ENCODE measurements at regions not wholly inside any gene's neighbourhood (a gene's known extent, or its start where the extent isn't known, plus 50 kb on each side); places are given as distances from the start of the nearest gene placed in this dataset.

DNA sequence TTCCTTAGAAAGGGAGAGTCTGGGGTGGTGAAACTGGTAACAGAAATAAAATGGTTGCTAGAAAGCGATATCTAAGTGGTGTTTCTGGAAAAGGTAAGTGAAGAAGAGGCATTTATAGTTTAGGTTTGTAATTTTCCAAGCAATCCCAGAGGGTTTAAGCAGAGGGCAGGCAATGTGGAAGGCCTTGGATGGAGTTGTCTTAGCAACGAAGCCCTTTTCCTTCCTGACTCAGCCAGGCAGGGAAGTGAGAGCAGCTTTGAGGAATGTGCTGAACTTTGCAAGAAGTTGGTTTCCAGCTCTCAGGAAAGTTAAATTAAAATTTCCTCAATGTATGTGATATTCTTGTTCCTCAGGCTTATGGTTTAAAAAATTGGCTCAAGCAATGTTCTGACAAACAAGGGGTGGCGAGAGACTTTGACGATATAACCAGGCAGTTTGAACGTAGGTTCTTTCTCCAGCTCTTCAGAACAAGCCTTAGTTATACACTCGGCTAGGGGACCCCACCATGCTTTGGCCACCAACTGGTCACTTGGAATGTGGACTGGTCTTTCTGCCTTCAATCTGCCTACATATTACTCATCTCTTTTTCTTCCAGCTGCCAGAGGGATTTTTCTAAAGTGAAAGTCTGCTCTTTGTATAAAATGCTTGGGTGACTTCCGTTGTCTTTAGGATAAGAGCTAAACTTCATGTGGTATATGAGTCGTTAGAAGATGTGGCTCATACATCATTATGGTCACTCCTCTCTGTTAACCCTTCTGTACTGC lies 66.9 kb upstream of the SLC25A13 start:
- TF ChIP-seq, protein P1, sequence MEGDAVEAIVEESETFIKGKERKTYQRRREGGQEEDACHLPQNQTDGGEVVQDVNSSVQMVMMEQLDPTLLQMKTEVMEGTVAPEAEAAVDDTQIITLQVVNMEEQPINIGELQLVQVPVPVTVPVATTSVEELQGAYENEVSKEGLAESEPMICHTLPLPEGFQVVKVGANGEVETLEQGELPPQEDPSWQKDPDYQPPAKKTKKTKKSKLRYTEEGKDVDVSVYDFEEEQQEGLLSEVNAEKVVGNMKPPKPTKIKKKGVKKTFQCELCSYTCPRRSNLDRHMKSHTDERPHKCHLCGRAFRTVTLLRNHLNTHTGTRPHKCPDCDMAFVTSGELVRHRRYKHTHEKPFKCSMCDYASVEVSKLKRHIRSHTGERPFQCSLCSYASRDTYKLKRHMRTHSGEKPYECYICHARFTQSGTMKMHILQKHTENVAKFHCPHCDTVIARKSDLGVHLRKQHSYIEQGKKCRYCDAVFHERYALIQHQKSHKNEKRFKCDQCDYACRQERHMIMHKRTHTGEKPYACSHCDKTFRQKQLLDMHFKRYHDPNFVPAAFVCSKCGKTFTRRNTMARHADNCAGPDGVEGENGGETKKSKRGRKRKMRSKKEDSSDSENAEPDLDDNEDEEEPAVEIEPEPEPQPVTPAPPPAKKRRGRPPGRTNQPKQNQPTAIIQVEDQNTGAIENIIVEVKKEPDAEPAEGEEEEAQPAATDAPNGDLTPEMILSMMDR (IDR thresholded peaks at IDR 0.05) = no peak
- intact Hi-C loops (cut with micrococcal nuclease) = loop anchor here (10.0 kb wide), 1 partner anchor 314 kb away; no protein-coding TSS in a partner anchor
- H3K4me3 Mint-ChIP-seq = no peak overlapping the region
- no peaks in the 10 kb centered on the region for H3K9me3 Mint-ChIP-seq
- H3K36me3 Mint-ChIP-seq (ENCODE audit: low read depth) = no peaks in the 10 kb centered on the region
- H3K27ac Mint-ChIP-seq = no peak overlapping the region
- DNase-seq = no peak
- H3K4me1 Mint-ChIP-seq = no peaks in the 10 kb centered on the region
- POLR2A ChIA-PET = no interaction called here
- peaks cover 1% of the 10 kb centered on the region for H3K27me3 Mint-ChIP-seq
- ATAC-seq (ENCODE audit: low read depth) = no peak
- CTCF ChIA-PET = no interaction called here

DNA sequence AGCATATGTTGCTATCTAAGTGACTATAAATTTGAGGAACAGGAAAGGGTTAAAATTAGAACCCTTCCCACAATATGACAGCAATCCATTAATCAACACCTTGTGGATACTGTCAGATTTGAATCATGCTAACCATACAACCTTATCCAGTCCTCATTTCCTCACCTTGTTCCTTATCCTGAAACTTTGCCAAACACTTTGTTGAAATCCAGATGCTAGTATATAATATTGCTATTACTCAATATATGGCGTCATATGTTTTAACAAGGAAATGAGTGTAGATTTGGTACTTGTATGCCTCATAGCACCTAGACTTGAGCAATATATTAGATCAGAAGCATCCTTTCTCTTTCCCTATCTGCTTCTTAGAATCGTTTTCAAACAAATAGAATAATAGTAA lies 66.3 kb upstream of the SLC25A13 start:
- no peaks in the 10 kb centered on the region for H3K36me3 Mint-ChIP-seq (ENCODE audit: low read depth)
- no peak for DNase-seq
- peaks cover 1% of the 10 kb centered on the region for H3K27me3 Mint-ChIP-seq
- no peak overlapping the region for H3K4me3 Mint-ChIP-seq
- no peak for ATAC-seq (ENCODE audit: low read depth)
- CTCF ChIA-PET = no interaction called here
- no peak overlapping the region for H3K27ac Mint-ChIP-seq
- TF ChIP-seq, protein P1 (IDR thresholded peaks at IDR 0.05) = no peak
- POLR2A ChIA-PET = no interaction called here
- intact Hi-C loops (cut with micrococcal nuclease) = loop anchor here (10.0 kb wide), 1 partner anchor 313 kb away; no protein-coding TSS in a partner anchor
- H3K9me3 Mint-ChIP-seq = no peaks in the 10 kb centered on the region
- no peaks in the 10 kb centered on the region for H3K4me1 Mint-ChIP-seq

- H3K4me1 Mint-ChIP-seq = no peaks in the 10 kb centered on the region
- H3K9me3 Mint-ChIP-seq = no peaks in the 10 kb centered on the region
- DNase-seq (no peak), ATAC-seq (ENCODE audit: low read depth) (no peak)
- intact Hi-C loops (cut with micrococcal nuclease) = loop anchor here (10.0 kb wide), 1 partner anchor 305 kb away; no protein-coding TSS in a partner anchor
- no peak overlapping the region for H3K27ac Mint-ChIP-seq
- TF ChIP-seq, protein P1 (IDR thresholded peaks at IDR 0.05) = no peak
- peaks cover 7% of the 10 kb centered on the region for H3K27me3 Mint-ChIP-seq
- ChIA-PET CTCF (no interaction called here), POLR2A (no interaction called here)
- no peaks in the 10 kb centered on the region for H3K36me3 Mint-ChIP-seq (ENCODE audit: low read depth)
- no peak overlapping the region for H3K4me3 Mint-ChIP-seq
Observed at GRCh38 chr7:96380111-96380512, 58.2 kb upstream of the SLC25A13 start.

GRCh38 chr7:96377399-96377798 lies 55.5 kb upstream of the SLC25A13 start:
- Mint-ChIP-seq H3K9me3 (no peaks in the 10 kb centered on the region), H3K36me3 (ENCODE audit: low read depth) (no peaks in the 10 kb centered on the region), H3K27me3 (peaks cover 6% of the 10 kb centered on the region), H3K4me1 (no peaks in the 10 kb centered on the region), H3K27ac (no peak overlapping the region), H3K4me3 (no peak overlapping the region)
- intact Hi-C loops (cut with micrococcal nuclease) = no loop called here
- ChIA-PET POLR2A (no interaction called here), CTCF (no interaction called here)
- TF ChIP-seq, protein P1 (IDR thresholded peaks at IDR 0.05) = no peak
- ATAC-seq (ENCODE audit: low read depth) (no peak), DNase-seq (no peak)

Data from activated B cell treated with CpG ODN at 0.5 μM for 24 hours (primary cell).